Neural progenitor cell (in vitro differentiated cells): ENCODE measurements at regions not wholly inside any gene's neighbourhood (a gene's known extent, or its start where the extent isn't known, plus 50 kb on each side); places are given as distances from the start of the nearest gene placed in this dataset.

Source experiments
- EZH2 ChIP-seq: fragments of 200-600 bp; sonication (generic); IDR thresholded peaks from 2 replicates; pipeline ENCODE4 v1.6.1; 2017; ENCODE audit warnings: antibody characterized with exemption, mild to moderate bottlenecking, moderate library complexity
- EZH2phosphoT487 ChIP-seq: fragments of 200-600 bp; sonication (generic); IDR thresholded peaks from 2 replicates; pipeline ENCODE4 v1.6.1; 2017; ENCODE audit warnings: antibody characterized with exemption
- TF ChIP-seq, protein P1 (sequence below): fragments of 200-600 bp; sonication (generic); IDR thresholded peaks from 2 replicates; pipeline ENCODE4 v1.5.1; 2017; ENCODE audit warnings: antibody characterized with exemption, mild to moderate bottlenecking

DNA sequence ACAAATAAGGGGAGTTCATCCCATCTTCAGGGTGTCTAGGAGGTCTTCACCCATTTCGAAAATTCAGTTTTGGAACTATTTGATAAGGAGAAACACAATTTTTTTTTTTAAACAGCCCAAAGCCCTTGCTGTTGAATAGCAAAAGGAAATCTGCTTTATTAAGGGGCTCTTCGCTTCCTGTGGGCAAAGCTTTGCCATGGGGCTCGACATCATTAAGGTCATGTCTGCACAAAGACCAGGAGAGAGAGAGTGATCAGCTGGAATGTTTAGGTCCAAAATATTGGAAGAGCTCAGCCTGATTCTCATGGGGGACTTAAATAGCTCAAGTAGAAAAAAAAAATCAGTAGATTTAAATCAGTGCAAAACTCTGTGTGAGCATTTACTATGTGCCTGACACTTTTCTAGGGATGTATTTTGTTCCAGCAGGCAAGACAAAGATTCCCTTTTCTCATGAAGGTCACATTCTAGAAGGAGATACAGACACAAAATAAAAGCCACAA, 564.6 kb upstream of the KLF4 start:
- no peak for TF ChIP-seq EZH2phosphoT487
- TF ChIP-seq, protein P1, sequence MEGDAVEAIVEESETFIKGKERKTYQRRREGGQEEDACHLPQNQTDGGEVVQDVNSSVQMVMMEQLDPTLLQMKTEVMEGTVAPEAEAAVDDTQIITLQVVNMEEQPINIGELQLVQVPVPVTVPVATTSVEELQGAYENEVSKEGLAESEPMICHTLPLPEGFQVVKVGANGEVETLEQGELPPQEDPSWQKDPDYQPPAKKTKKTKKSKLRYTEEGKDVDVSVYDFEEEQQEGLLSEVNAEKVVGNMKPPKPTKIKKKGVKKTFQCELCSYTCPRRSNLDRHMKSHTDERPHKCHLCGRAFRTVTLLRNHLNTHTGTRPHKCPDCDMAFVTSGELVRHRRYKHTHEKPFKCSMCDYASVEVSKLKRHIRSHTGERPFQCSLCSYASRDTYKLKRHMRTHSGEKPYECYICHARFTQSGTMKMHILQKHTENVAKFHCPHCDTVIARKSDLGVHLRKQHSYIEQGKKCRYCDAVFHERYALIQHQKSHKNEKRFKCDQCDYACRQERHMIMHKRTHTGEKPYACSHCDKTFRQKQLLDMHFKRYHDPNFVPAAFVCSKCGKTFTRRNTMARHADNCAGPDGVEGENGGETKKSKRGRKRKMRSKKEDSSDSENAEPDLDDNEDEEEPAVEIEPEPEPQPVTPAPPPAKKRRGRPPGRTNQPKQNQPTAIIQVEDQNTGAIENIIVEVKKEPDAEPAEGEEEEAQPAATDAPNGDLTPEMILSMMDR = no peak
- no peak for TF ChIP-seq EZH2
